GM18909 (cell line): ENCODE measurements at regions not wholly inside any gene's neighbourhood (a gene's known extent, or its start where the extent isn't known, plus 50 kb on each side); places are given as distances from the start of the nearest gene placed in this dataset.

ENCODE experiments used
- ATAC-seq: cut with Tn5 transposase; IDR thresholded peaks from one replicate; pipeline ENCODE4 v1.9.1; 2021; ENCODE audit warnings: mild to moderate bottlenecking; ENCODE audit not compliant: unreplicated experiment, poor library complexity

GRCh38 chr14:44163946-44164345, 343.1 kb downstream of the FSCB start:
- ATAC-seq = no peak

- no peak for ATAC-seq
Measured at GRCh38 chr14:44162197-44162596, 344.9 kb downstream of the FSCB start.

GRCh38 chr14:44154874-44155273, 352.2 kb downstream of the FSCB start:
- ATAC-seq = no peak

- ATAC-seq = no peak
Measured at GRCh38 chr14:44154446-44154845, 352.6 kb downstream of the FSCB start.

GRCh38 chr14:44151130-44151820, 355.8 kb downstream of the FSCB start:
- ATAC-seq = no peak

GRCh38 chr14:44149597-44149996, 357.5 kb downstream of the FSCB start:
- peak; percentile 72 for ATAC-seq

- no peak for ATAC-seq
Measured at GRCh38 chr14:44142006-44142405, 365.1 kb downstream of the FSCB start.

- ATAC-seq = peak; percentile 78
Measured at GRCh38 chr14:44135972-44136371, 371.1 kb downstream of the FSCB start.

- ATAC-seq = no peak
Measured at GRCh38 chr14:44131861-44132260, 375.2 kb downstream of the FSCB start.

- ATAC-seq = peak; percentile 69
Measured at GRCh38 chr14:44113769-44114730, 393.0 kb downstream of the FSCB start.

- peak; percentile 28 for ATAC-seq
Measured at GRCh38 chr14:44112774-44113460, 394.2 kb downstream of the FSCB start.

- no peak for ATAC-seq
Measured at GRCh38 chr14:44109036-44109435, 398.0 kb downstream of the FSCB start.

- no peak for ATAC-seq
Measured at GRCh38 chr14:44108601-44109000, 398.5 kb downstream of the FSCB start.

- no peak for ATAC-seq
Measured at GRCh38 chr14:44107156-44107555, 399.9 kb downstream of the FSCB start.

- no peak for ATAC-seq
Measured at GRCh38 chr14:44099743-44100488, 407.2 kb downstream of the FSCB start.

GRCh38 chr14:44081146-44081545, 425.9 kb downstream of the FSCB start:
- no peak for ATAC-seq

- no peak for ATAC-seq
Measured at GRCh38 chr14:44070046-44070445, 437.0 kb downstream of the FSCB start.

GRCh38 chr14:44053422-44053821, 453.7 kb downstream of the FSCB start:
- ATAC-seq = no peak

- peak; percentile 80 for ATAC-seq
Measured at GRCh38 chr14:44041700-44042099, 465.4 kb downstream of the FSCB start.

GRCh38 chr14:44040561-44040960, 466.5 kb downstream of the FSCB start:
- ATAC-seq = no peak
